ENCODE measurements at regions not wholly inside any gene's neighbourhood (a gene's known extent, or its start where the extent isn't known, plus 50 kb on each side); places are given as distances from the start of the nearest gene placed in this dataset.

GRCh38 chrX:40262157-40263013 lies 164.6 kb upstream of the BCOR start:
- BruUV-seq (replicated peaks): no TSS peak
- DNase-seq (ENCODE audit: low read depth, low spot score): no peak
- Histone ChIP-seq H3K27ac (ENCODE audit: control insufficient read depth, insufficient read depth) (no peak overlapping the region), H3K9ac (ENCODE audit: control insufficient read depth, insufficient read depth, low read length) (no peak overlapping the region), H3K9me3 (replicated peaks; ENCODE audit: control insufficient read depth, insufficient read depth, low read length) (no peaks in the 10 kb centered on the region; the same call in 2 of the 3 replicates), H3K79me2 (ENCODE audit: control insufficient read depth, insufficient read depth, low read length) (no peaks in the 10 kb centered on the region), H3K4me1 (ENCODE audit: control insufficient read depth, insufficient read depth, low read length) (peaks cover under 1% of the 10 kb centered on the region; the same call in 1 of the 2 replicates), H4K20me1 (ENCODE audit: control insufficient read depth, insufficient read depth) (no peaks in the 10 kb centered on the region), H2AFZ (ENCODE audit: control insufficient read depth, low read depth, low read length) (no peak overlapping the region), H3K36me3 (ENCODE audit: control insufficient read depth in 2 of 2, insufficient read depth in 2 of 2, low read length in 1 of 2) (no peaks in the 10 kb centered on the region), H3K27me3 (replicated peaks in 1 of 2; ENCODE audit: control insufficient read depth in 2 of 2, insufficient read depth in 2 of 2, low read length in 1 of 2) (no peaks in the 10 kb centered on the region), H3K4me2 (ENCODE audit: control insufficient read depth, insufficient read depth) (no peak overlapping the region), H3K4me3 (no peak overlapping the region)
- ChIA-PET RAD21 (ENCODE audit: unreplicated experiment) (no interaction called here), POLR2A (no interaction called here), CTCF (no interaction called here), SMC1A (ENCODE audit: uncharacterized antibody, unreplicated experiment) (no interaction called here)
- intact Hi-C loops (cut with micrococcal nuclease; ENCODE audit: unreplicated experiment) (loop anchor here (10.0 kb wide), 1 partner anchor 168 kb away; the partner anchor contains the start of gene BCOR), in situ Hi-C loops (cut with MboI) (no loop called here)
- no peak for FAIRE-seq
- 63% methylated on average over 13 of the region's 13 CpGs for WGBS (ENCODE audit: insufficient coverage, insufficient replicate concordance, low lambda C conversion rate, missing lambda C conversion rate)
- no peak for ATAC-seq
- TF ChIP-seq RELB (IDR thresholded peaks at IDR 0.05; ENCODE audit: low read depth): no peak

- intact Hi-C loops (cut with micrococcal nuclease; ENCODE audit: unreplicated experiment): loop anchor here (10.0 kb wide), 1 partner anchor 167 kb away; the partner anchor contains the start of gene BCOR
- Histone ChIP-seq H3K27me3 (replicated peaks in 1 of 2; ENCODE audit: control insufficient read depth in 2 of 2, insufficient read depth in 2 of 2, low read length in 1 of 2) (no peaks in the 10 kb centered on the region), H3K36me3 (ENCODE audit: control insufficient read depth in 2 of 2, insufficient read depth in 2 of 2, low read length in 1 of 2) (no peaks in the 10 kb centered on the region), H3K27ac (ENCODE audit: control insufficient read depth, insufficient read depth) (no peak overlapping the region), H3K79me2 (ENCODE audit: control insufficient read depth, insufficient read depth, low read length) (no peaks in the 10 kb centered on the region), H3K9ac (ENCODE audit: control insufficient read depth, insufficient read depth, low read length) (no peak overlapping the region), H4K20me1 (ENCODE audit: control insufficient read depth, insufficient read depth) (no peaks in the 10 kb centered on the region), H3K9me3 (replicated peaks; ENCODE audit: control insufficient read depth, insufficient read depth, low read length) (no peaks in the 10 kb centered on the region; the same call in 2 of the 3 replicates), H3K4me1 (ENCODE audit: control insufficient read depth, insufficient read depth, low read length) (no peaks in the 10 kb centered on the region), H2AFZ (ENCODE audit: control insufficient read depth, low read depth, low read length) (no peak overlapping the region), H3K4me2 (ENCODE audit: control insufficient read depth, insufficient read depth) (no peak overlapping the region), H3K4me3 (no peak overlapping the region)
- no peak for DNase-seq (ENCODE audit: low read depth, low spot score)
- 39% methylated on average over 7 of the region's 7 CpGs for WGBS (ENCODE audit: insufficient coverage, insufficient replicate concordance, low lambda C conversion rate, missing lambda C conversion rate)
- ChIA-PET POLR2A (no interaction called here), RAD21 (ENCODE audit: unreplicated experiment) (no interaction called here), CTCF (no interaction called here), SMC1A (ENCODE audit: uncharacterized antibody, unreplicated experiment) (no interaction called here)
- no peak for ATAC-seq
- in situ Hi-C loops (cut with MboI): no loop called here
- no TSS peak for BruUV-seq (replicated peaks)
- FAIRE-seq: no peak
- TF ChIP-seq ZBTB33 (IDR thresholded peaks at IDR 0.05) (no peak), E2F4 (IDR thresholded peaks at IDR 0.05; ENCODE audit: low read depth, low read length) (no peak), DPF2 (IDR thresholded peaks at IDR 0.05) (no peak), SUPT20H (IDR thresholded peaks at IDR 0.05; ENCODE audit: borderline replicate concordance, control insufficient read depth, low read depth, low read length) (no peak), FOXM1 (IDR thresholded peaks at IDR 0.05; ENCODE audit: low read depth, low read length) (no peak), TCF7 (IDR thresholded peaks at IDR 0.05; ENCODE audit: borderline replicate concordance) (no peak), NR2C2 (IDR thresholded peaks at IDR 0.05; ENCODE audit: borderline replicate concordance, control insufficient read depth, insufficient read length, low read depth) (no peak), CBX5 (IDR thresholded peaks at IDR 0.05; ENCODE audit: low read depth) (no peak), SMAD1 (IDR thresholded peaks at IDR 0.05; ENCODE audit: low read depth, partially characterized antibody) (no peak), CREM (IDR thresholded peaks at IDR 0.05; ENCODE audit: low read depth) (no peak), BCL11A (IDR thresholded peaks at IDR 0.05; ENCODE audit: low read depth, low read length) (no peak), POLR2A (IDR thresholded peaks at IDR 0.05; ENCODE audit: low read depth, low read length) (no peak)
Observed at GRCh38 chrX:40261833-40262156, 164.0 kb upstream of the BCOR start.
